ENCODE measurements at regions not wholly inside any gene's neighbourhood (a gene's known extent, or its start where the extent isn't known, plus 50 kb on each side); places are given as distances from the start of the nearest gene placed in this dataset.

DNA sequence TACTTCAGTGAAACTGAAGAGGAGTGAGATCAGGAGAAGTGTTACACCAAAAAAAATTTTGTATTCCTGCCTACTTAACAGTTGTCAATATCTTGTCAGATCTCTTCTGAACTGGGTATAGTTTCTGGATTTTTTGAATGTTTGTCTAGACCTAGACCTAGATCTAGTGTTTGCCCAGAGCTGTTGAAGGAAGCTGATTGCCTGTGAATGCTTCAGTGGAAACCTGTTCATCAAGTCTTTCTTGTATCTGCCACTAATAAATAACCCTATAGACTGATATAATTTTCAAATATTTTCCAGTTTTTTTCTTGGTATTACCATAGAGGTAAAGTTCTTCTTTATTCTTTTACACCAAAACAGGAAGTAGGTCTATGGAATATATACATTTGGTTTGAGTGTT lies 781.5 kb upstream of the FBXO33 start:
- no peak for TF ChIP-seq POLR2AphosphoS5 (IDR thresholded peaks at IDR 0.05; ENCODE audit: insufficient read depth in 1 of 2, low read depth in 1 of 2)
- TF ChIP-seq, protein P1, sequence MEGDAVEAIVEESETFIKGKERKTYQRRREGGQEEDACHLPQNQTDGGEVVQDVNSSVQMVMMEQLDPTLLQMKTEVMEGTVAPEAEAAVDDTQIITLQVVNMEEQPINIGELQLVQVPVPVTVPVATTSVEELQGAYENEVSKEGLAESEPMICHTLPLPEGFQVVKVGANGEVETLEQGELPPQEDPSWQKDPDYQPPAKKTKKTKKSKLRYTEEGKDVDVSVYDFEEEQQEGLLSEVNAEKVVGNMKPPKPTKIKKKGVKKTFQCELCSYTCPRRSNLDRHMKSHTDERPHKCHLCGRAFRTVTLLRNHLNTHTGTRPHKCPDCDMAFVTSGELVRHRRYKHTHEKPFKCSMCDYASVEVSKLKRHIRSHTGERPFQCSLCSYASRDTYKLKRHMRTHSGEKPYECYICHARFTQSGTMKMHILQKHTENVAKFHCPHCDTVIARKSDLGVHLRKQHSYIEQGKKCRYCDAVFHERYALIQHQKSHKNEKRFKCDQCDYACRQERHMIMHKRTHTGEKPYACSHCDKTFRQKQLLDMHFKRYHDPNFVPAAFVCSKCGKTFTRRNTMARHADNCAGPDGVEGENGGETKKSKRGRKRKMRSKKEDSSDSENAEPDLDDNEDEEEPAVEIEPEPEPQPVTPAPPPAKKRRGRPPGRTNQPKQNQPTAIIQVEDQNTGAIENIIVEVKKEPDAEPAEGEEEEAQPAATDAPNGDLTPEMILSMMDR (IDR thresholded peaks at IDR 0.05) = no peak
- TF ChIP-seq POLR2A (IDR thresholded peaks at IDR 0.05) = no peak
